ENCODE measurements at regions not wholly inside any gene's neighbourhood (a gene's known extent, or its start where the extent isn't known, plus 50 kb on each side); places are given as distances from the start of the nearest gene placed in this dataset.

DNA sequence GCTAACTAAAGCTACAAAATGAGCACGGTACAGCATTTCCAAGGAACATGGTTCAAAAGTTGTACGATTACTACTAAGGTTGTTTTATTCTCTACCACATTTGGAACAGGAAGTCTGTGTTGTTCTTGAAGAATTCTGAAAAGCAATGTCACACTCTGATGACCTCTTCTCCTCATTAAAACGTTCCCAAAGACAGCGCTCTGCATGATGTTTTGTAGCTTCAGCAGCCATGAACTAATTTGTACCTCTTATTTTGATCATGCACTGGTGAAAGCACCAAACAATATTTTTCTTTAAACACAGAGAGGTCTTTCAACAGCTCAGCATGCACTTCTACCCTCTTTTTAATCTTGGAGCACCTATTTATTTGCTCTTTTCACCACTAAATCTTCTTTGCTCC is 75.0 kb upstream of the TES start:
- no peak overlapping the region for H3K4me2 ChIP-seq (ENCODE audit: insufficient read depth, low read length)
- no peaks in the 10 kb centered on the region for H4K20me1 ChIP-seq (ENCODE audit: insufficient read depth, low read length)
- peak overlapping the region; percentile 61 for H2AFZ ChIP-seq (ENCODE audit: low read length)
- H3K4me1 ChIP-seq (ENCODE audit: insufficient read depth, low read length), result no peaks in the 10 kb centered on the region
- H3K27me3 ChIP-seq (ENCODE audit: insufficient read depth, low read length), result no peaks in the 10 kb centered on the region
- H3K9me3 ChIP-seq (ENCODE audit: low read depth, low read length), result no peaks in the 10 kb centered on the region
- TF ChIP-seq, protein P1, sequence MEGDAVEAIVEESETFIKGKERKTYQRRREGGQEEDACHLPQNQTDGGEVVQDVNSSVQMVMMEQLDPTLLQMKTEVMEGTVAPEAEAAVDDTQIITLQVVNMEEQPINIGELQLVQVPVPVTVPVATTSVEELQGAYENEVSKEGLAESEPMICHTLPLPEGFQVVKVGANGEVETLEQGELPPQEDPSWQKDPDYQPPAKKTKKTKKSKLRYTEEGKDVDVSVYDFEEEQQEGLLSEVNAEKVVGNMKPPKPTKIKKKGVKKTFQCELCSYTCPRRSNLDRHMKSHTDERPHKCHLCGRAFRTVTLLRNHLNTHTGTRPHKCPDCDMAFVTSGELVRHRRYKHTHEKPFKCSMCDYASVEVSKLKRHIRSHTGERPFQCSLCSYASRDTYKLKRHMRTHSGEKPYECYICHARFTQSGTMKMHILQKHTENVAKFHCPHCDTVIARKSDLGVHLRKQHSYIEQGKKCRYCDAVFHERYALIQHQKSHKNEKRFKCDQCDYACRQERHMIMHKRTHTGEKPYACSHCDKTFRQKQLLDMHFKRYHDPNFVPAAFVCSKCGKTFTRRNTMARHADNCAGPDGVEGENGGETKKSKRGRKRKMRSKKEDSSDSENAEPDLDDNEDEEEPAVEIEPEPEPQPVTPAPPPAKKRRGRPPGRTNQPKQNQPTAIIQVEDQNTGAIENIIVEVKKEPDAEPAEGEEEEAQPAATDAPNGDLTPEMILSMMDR (IDR thresholded peaks at IDR 0.05; ENCODE audit: extremely low read depth, low read depth, low read length), result no peak
- no peaks in the 10 kb centered on the region for H3K36me3 ChIP-seq (ENCODE audit: insufficient read depth, low read length)
- no peak overlapping the region for H3K27ac ChIP-seq (ENCODE audit: low read depth, low read length)
- H3K4me3 ChIP-seq (ENCODE audit: insufficient read depth, low read length), result no peak overlapping the region
- no peaks in the 10 kb centered on the region for H3K79me2 ChIP-seq (ENCODE audit: insufficient read depth, low read length)
- peak; percentile 14 for DNase-seq (ENCODE audit: insufficient read length, low spot score, missing footprints)

DNA sequence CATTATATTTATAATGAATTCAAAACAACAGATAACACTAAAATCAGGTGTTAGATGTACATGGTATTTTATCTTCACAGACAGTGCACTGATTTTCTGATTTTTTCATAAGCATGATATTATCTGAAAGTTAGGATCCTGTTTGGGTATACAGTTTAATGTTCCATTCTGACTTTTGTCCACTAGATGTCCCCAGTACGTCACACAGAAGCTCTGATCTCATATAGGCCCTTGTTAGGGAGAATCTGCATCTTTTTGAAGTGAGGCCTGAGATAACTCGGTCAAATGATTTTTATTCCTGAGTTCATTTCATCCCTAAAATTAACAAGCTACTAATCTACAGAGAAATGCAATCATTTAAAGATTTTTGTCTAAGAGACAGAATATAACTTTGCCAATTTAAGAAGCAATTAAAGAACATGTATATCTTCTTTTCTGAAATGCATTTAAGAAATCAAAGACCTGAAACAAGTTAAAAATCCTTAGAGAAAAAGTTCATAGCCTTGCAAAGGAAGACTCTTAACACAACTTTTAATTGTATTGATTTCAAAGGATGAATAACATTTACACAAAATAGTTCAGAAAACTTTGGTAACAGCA is 72.0 kb upstream of the TES start:
- no peaks in the 10 kb centered on the region for H3K27me3 ChIP-seq (ENCODE audit: insufficient read depth, low read length)
- no peaks in the 10 kb centered on the region for H3K79me2 ChIP-seq (ENCODE audit: insufficient read depth, low read length)
- no peak overlapping the region for H3K4me3 ChIP-seq (ENCODE audit: insufficient read depth, low read length)
- no peaks in the 10 kb centered on the region for H4K20me1 ChIP-seq (ENCODE audit: insufficient read depth, low read length)
- H3K27ac ChIP-seq (ENCODE audit: low read depth, low read length), result no peak overlapping the region
- no peaks in the 10 kb centered on the region for H3K9me3 ChIP-seq (ENCODE audit: low read depth, low read length)
- DNase-seq (ENCODE audit: insufficient read length, low spot score, missing footprints), result peak; percentile 68
- H3K4me2 ChIP-seq (ENCODE audit: insufficient read depth, low read length), result no peak overlapping the region
- no peaks in the 10 kb centered on the region for H3K36me3 ChIP-seq (ENCODE audit: insufficient read depth, low read length)
- no peak overlapping the region for H2AFZ ChIP-seq (ENCODE audit: low read length)
- no peaks in the 10 kb centered on the region for H3K4me1 ChIP-seq (ENCODE audit: insufficient read depth, low read length)
- TF ChIP-seq, protein P1 (IDR thresholded peaks at IDR 0.05; ENCODE audit: extremely low read depth, low read depth, low read length), result peak; percentile 80

DNA sequence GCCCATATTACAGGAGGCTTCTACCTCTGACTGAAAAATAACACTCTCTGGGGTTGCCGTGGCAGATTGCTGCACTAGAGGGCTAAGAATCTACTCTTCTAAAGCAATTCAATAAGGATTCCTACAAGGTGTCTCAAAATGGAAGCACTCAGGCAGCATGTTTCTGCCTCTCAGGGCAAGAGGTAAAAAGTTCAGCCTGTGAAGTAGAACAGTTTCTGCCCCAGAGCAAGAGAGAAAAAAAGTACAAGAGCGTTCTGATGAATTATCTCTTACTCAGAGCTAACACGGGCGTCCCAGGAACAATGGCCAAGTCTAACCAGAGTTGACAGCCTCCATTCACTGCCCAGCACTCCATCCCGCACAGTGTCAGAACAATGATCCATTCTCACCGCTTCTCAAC is 71.3 kb upstream of the TES start:
- Histone ChIP-seq H3K4me1 (ENCODE audit: insufficient read depth, low read length) (no peaks in the 10 kb centered on the region), H2AFZ (ENCODE audit: low read length) (peak overlapping the region; percentile 66), H3K4me2 (ENCODE audit: insufficient read depth, low read length) (no peak overlapping the region), H3K79me2 (ENCODE audit: insufficient read depth, low read length) (no peaks in the 10 kb centered on the region), H3K4me3 (ENCODE audit: insufficient read depth, low read length) (no peak overlapping the region), H3K9me3 (ENCODE audit: low read depth, low read length) (no peaks in the 10 kb centered on the region), H3K27me3 (ENCODE audit: insufficient read depth, low read length) (no peaks in the 10 kb centered on the region), H3K27ac (ENCODE audit: low read depth, low read length) (peak overlapping the region; percentile 6), H3K36me3 (ENCODE audit: insufficient read depth, low read length) (no peaks in the 10 kb centered on the region), H4K20me1 (ENCODE audit: insufficient read depth, low read length) (no peaks in the 10 kb centered on the region)
- DNase-seq (ENCODE audit: insufficient read length, low spot score, missing footprints), result no peak
- TF ChIP-seq, protein P1 (IDR thresholded peaks at IDR 0.05; ENCODE audit: extremely low read depth, low read depth, low read length), result no peak

DNA sequence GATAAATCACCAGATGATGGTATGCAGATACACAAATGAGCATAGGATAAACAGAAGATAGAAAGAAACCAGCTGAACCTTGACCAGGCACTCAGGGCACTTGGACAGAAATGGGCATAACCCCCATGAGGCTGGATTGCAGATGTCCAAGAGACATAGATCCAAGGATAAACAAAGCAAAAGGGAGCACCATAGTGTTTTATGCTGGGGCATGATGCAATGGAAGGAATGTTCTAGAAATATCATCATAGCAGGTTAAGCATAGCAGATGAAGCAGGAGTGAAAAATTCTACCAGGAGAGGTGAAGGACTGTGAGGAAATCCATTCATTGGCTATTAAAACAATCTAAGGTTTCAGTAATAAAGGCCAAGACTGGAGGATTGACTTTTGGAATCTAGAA is 70.5 kb upstream of the TES start:
- TF ChIP-seq, protein P1 (IDR thresholded peaks at IDR 0.05; ENCODE audit: extremely low read depth, low read depth, low read length), result no peak
- DNase-seq (ENCODE audit: insufficient read length, low spot score, missing footprints), result no peak

More for the DNA sequence above, 70.5 kb upstream of the TES start:
- Histone ChIP-seq H3K36me3 (ENCODE audit: insufficient read depth, low read length) (no peaks in the 10 kb centered on the region), H3K4me1 (ENCODE audit: insufficient read depth, low read length) (no peaks in the 10 kb centered on the region), H3K27ac (ENCODE audit: low read depth, low read length) (no peak overlapping the region), H3K79me2 (ENCODE audit: insufficient read depth, low read length) (no peaks in the 10 kb centered on the region), H3K4me2 (ENCODE audit: insufficient read depth, low read length) (no peak overlapping the region), H3K27me3 (ENCODE audit: insufficient read depth, low read length) (no peaks in the 10 kb centered on the region), H2AFZ (ENCODE audit: low read length) (no peak overlapping the region), H4K20me1 (ENCODE audit: insufficient read depth, low read length) (no peaks in the 10 kb centered on the region), H3K9me3 (ENCODE audit: low read depth, low read length) (no peaks in the 10 kb centered on the region), H3K4me3 (ENCODE audit: insufficient read depth, low read length) (no peak overlapping the region)

Data from osteoblast (primary cell).